ENCODE measurements at regions not wholly inside any gene's neighbourhood (a gene's known extent, or its start where the extent isn't known, plus 50 kb on each side); places are given as distances from the start of the nearest gene placed in this dataset.

DNA sequence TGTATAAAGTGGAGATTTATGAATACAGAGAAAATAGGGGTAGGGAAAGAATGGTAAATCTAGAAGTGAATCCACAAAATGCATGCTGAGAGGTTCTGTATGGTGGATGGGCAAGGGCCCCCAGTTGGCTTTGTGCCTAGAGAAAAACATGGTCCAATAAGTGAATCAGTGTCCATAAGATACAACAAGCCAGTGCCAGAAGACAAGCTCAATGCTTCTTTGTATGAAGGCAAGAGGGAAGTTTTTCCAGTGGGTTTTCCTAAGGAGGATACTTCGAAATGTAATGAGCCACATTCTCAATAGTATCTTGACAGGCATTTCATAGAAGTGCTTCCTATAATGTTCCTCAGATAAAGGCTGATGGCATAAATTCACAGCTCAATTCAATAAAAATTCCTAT is 169.4 kb upstream of the HMCN1 start:
- no peak overlapping the region for H3K4me3 ChIP-seq (ENCODE audit: low read depth, low read length, poor library complexity, severe bottlenecking)
- no peak overlapping the region for H2AFZ ChIP-seq (ENCODE audit: low read length)
- no peak overlapping the region for H3K27ac ChIP-seq (ENCODE audit: low read depth, low read length, poor library complexity, severe bottlenecking)
- TF ChIP-seq, protein P1, sequence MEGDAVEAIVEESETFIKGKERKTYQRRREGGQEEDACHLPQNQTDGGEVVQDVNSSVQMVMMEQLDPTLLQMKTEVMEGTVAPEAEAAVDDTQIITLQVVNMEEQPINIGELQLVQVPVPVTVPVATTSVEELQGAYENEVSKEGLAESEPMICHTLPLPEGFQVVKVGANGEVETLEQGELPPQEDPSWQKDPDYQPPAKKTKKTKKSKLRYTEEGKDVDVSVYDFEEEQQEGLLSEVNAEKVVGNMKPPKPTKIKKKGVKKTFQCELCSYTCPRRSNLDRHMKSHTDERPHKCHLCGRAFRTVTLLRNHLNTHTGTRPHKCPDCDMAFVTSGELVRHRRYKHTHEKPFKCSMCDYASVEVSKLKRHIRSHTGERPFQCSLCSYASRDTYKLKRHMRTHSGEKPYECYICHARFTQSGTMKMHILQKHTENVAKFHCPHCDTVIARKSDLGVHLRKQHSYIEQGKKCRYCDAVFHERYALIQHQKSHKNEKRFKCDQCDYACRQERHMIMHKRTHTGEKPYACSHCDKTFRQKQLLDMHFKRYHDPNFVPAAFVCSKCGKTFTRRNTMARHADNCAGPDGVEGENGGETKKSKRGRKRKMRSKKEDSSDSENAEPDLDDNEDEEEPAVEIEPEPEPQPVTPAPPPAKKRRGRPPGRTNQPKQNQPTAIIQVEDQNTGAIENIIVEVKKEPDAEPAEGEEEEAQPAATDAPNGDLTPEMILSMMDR (IDR thresholded peaks at IDR 0.05; ENCODE audit: low read length), result no peak
- no peak for TF ChIP-seq EZH2 (IDR thresholded peaks at IDR 0.05; ENCODE audit: borderline replicate concordance, low read length)
- no peak overlapping the region for H3K9ac ChIP-seq (ENCODE audit: low read length)
- no peaks in the 10 kb centered on the region for H4K20me1 ChIP-seq (ENCODE audit: insufficient read depth, low read length)
- no peaks in the 10 kb centered on the region for H3K9me3 ChIP-seq (ENCODE audit: low read length)
- no peak overlapping the region for H3K4me2 ChIP-seq (ENCODE audit: low read length)
- peaks cover 63% of the 10 kb centered on the region for H3K4me1 ChIP-seq (ENCODE audit: insufficient read depth, low read length, severe bottlenecking)
- no peaks in the 10 kb centered on the region for H3K36me3 ChIP-seq (ENCODE audit: insufficient read depth, low read length)
- no peaks in the 10 kb centered on the region for H3K27me3 ChIP-seq (ENCODE audit: insufficient read depth, low read length)
- no peaks in the 10 kb centered on the region for H3K79me2 ChIP-seq (ENCODE audit: insufficient read depth, low read length)
- H3F3A ChIP-seq (ENCODE audit: insufficient read depth, low read length), result no peaks in the 10 kb centered on the region
- H3K9me2 ChIP-seq (ENCODE audit: low read depth, low read length), result no peaks in the 10 kb centered on the region

GRCh38 chr1:185562461-185563359 is 171.5 kb upstream of the HMCN1 start:
- Histone ChIP-seq H4K20me1 (ENCODE audit: insufficient read depth, low read length) (no peaks in the 10 kb centered on the region), H3F3A (ENCODE audit: insufficient read depth, low read length) (no peaks in the 10 kb centered on the region), H3K27me3 (ENCODE audit: insufficient read depth, low read length) (no peaks in the 10 kb centered on the region), H3K9me3 (ENCODE audit: low read length) (no peaks in the 10 kb centered on the region), H3K79me2 (ENCODE audit: insufficient read depth, low read length) (no peaks in the 10 kb centered on the region), H3K36me3 (ENCODE audit: insufficient read depth, low read length) (no peaks in the 10 kb centered on the region), H3K9ac (ENCODE audit: low read length) (no peak overlapping the region), H3K4me2 (ENCODE audit: low read length) (no peak overlapping the region), H3K27ac (ENCODE audit: low read depth, low read length, poor library complexity, severe bottlenecking) (no peak overlapping the region), H3K4me3 (ENCODE audit: low read depth, low read length, poor library complexity, severe bottlenecking) (no peak overlapping the region), H3K4me1 (ENCODE audit: insufficient read depth, low read length, severe bottlenecking) (peaks cover 51% of the 10 kb centered on the region), H2AFZ (ENCODE audit: low read length) (no peak overlapping the region), H3K9me2 (ENCODE audit: low read depth, low read length) (no peaks in the 10 kb centered on the region)
- TF ChIP-seq EZH2 (IDR thresholded peaks at IDR 0.05; ENCODE audit: borderline replicate concordance, low read length), result no peak
- TF ChIP-seq, protein P1 (IDR thresholded peaks at IDR 0.05; ENCODE audit: low read length), result no peak

GRCh38 chr1:185561629-185562028 is 172.6 kb upstream of the HMCN1 start:
- H3K4me1 ChIP-seq (ENCODE audit: insufficient read depth, low read length, severe bottlenecking), result peaks cover 40% of the 10 kb centered on the region
- no peak overlapping the region for H3K4me3 ChIP-seq (ENCODE audit: low read depth, low read length, poor library complexity, severe bottlenecking)
- no peaks in the 10 kb centered on the region for H4K20me1 ChIP-seq (ENCODE audit: insufficient read depth, low read length)
- no peaks in the 10 kb centered on the region for H3K9me3 ChIP-seq (ENCODE audit: low read length)
- H3K9ac ChIP-seq (ENCODE audit: low read length), result no peak overlapping the region
- H3K27ac ChIP-seq (ENCODE audit: low read depth, low read length, poor library complexity, severe bottlenecking), result no peak overlapping the region
- H3K27me3 ChIP-seq (ENCODE audit: insufficient read depth, low read length), result no peaks in the 10 kb centered on the region
- H2AFZ ChIP-seq (ENCODE audit: low read length), result no peak overlapping the region
- TF ChIP-seq, protein P1 (IDR thresholded peaks at IDR 0.05; ENCODE audit: low read length), result no peak
- TF ChIP-seq EZH2 (IDR thresholded peaks at IDR 0.05; ENCODE audit: borderline replicate concordance, low read length), result no peak
- no peaks in the 10 kb centered on the region for H3F3A ChIP-seq (ENCODE audit: insufficient read depth, low read length)
- H3K79me2 ChIP-seq (ENCODE audit: insufficient read depth, low read length), result no peaks in the 10 kb centered on the region
- H3K4me2 ChIP-seq (ENCODE audit: low read length), result no peak overlapping the region
- no peaks in the 10 kb centered on the region for H3K36me3 ChIP-seq (ENCODE audit: insufficient read depth, low read length)
- no peaks in the 10 kb centered on the region for H3K9me2 ChIP-seq (ENCODE audit: low read depth, low read length)
